ENCODE measurements at regions not wholly inside any gene's neighbourhood (a gene's known extent, or its start where the extent isn't known, plus 50 kb on each side); places are given as distances from the start of the nearest gene placed in this dataset.
"Not testable (repeated sequence)": the region's sequence is repeated elsewhere in the genome, so short reads cannot be mapped to it uniquely, and the experiment has no call there.

DNA sequence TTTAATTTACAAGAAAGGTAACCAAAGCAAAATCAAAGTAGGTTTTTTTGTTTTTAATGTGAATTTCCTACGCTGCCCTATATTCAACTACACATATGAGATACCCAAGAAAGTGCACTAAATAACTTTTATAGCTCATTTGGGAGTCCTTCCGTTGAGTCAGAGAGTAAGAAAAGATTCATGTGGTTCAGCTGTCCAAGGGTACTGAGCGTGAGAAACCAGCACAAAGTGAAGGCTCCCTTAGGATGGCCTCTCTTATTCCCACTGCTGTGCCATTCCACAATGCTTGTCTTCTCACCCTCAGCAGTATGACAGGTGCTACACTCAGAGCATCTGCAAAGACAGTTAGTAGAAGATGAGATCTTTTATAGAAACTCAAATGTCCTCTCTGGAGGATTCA, 85.8 kb upstream of the POMZP3 start:
- H3K27ac ChIP-seq (ENCODE audit: low read depth, low read length, poor library complexity, severe bottlenecking); DNase-seq (ENCODE audit: low spot score); H3K4me3 ChIP-seq (ENCODE audit: low read depth, low read length, poor library complexity, severe bottlenecking); H3K4me1 ChIP-seq (ENCODE audit: insufficient read depth, low read length, poor library complexity, severe bottlenecking); intact Hi-C loops (cut with micrococcal nuclease; ENCODE audit: unreplicated experiment); H3K36me3 ChIP-seq (ENCODE audit: insufficient read depth, low read length, poor library complexity, severe bottlenecking); H3K27me3 ChIP-seq (replicated peaks; ENCODE audit: insufficient read depth, low read depth, low read length, poor library complexity); H3K9me3 ChIP-seq (ENCODE audit: low read depth, low read length, poor library complexity, severe bottlenecking); CTCF ChIA-PET; BruUV-seq (replicated peaks); POLR2A ChIA-PET (ENCODE audit: low non-redundant PET): not testable (repeated sequence)

GRCh38 chr7:76711648-76712047, 84.6 kb upstream of the POMZP3 start:
- intact Hi-C loops (cut with micrococcal nuclease; ENCODE audit: unreplicated experiment); CTCF ChIA-PET: not testable (repeated sequence)

GRCh38 chr7:76709703-76710102, 82.6 kb upstream of the POMZP3 start:
- DNase-seq (ENCODE audit: low spot score); POLR2A ChIA-PET (ENCODE audit: low non-redundant PET); BruUV-seq (replicated peaks); H3K27me3 ChIP-seq (replicated peaks; ENCODE audit: insufficient read depth, low read depth, low read length, poor library complexity); intact Hi-C loops (cut with micrococcal nuclease; ENCODE audit: unreplicated experiment); H3K27ac ChIP-seq (ENCODE audit: low read depth, low read length, poor library complexity, severe bottlenecking); H3K4me1 ChIP-seq (ENCODE audit: insufficient read depth, low read length, poor library complexity, severe bottlenecking); H3K4me3 ChIP-seq (ENCODE audit: low read depth, low read length, poor library complexity, severe bottlenecking); CTCF ChIA-PET; H3K9me3 ChIP-seq (ENCODE audit: low read depth, low read length, poor library complexity, severe bottlenecking); H3K36me3 ChIP-seq (ENCODE audit: insufficient read depth, low read length, poor library complexity, severe bottlenecking): not testable (repeated sequence)

More at GRCh38 chr7:76711648-76712047, 84.6 kb upstream of the POMZP3 start:
- H3K36me3 ChIP-seq (ENCODE audit: insufficient read depth, low read length, poor library complexity, severe bottlenecking); H3K27me3 ChIP-seq (replicated peaks; ENCODE audit: insufficient read depth, low read depth, low read length, poor library complexity); BruUV-seq (replicated peaks); DNase-seq (ENCODE audit: low spot score); H3K4me3 ChIP-seq (ENCODE audit: low read depth, low read length, poor library complexity, severe bottlenecking); H3K27ac ChIP-seq (ENCODE audit: low read depth, low read length, poor library complexity, severe bottlenecking); H3K4me1 ChIP-seq (ENCODE audit: insufficient read depth, low read length, poor library complexity, severe bottlenecking); H3K9me3 ChIP-seq (ENCODE audit: low read depth, low read length, poor library complexity, severe bottlenecking); POLR2A ChIA-PET (ENCODE audit: low non-redundant PET): not testable (repeated sequence)

DNA sequence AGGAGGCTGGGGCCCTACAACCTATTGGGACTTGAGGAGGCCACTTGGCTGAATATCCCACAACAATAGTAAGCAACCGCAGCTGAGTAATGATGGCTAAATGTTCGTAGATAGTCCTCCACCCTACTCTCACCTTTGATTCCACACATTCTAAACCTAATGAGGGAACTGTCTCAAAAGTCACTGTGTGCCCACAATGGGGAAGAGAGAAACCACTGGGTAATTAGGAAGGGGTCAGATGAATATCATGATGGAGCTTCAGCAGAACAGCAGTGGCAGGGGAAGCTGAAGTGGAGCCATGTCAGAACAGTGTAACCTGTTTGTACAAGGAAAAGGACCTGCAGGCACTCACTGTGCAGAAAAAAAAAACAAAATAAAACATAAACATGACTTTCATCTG, 81.4 kb upstream of the POMZP3 start:
- POLR2A ChIA-PET (ENCODE audit: low non-redundant PET); H3K9me3 ChIP-seq (ENCODE audit: low read depth, low read length, poor library complexity, severe bottlenecking); intact Hi-C loops (cut with micrococcal nuclease; ENCODE audit: unreplicated experiment); DNase-seq (ENCODE audit: low spot score); H3K36me3 ChIP-seq (ENCODE audit: insufficient read depth, low read length, poor library complexity, severe bottlenecking); CTCF ChIA-PET; H3K27me3 ChIP-seq (replicated peaks; ENCODE audit: insufficient read depth, low read depth, low read length, poor library complexity); H3K27ac ChIP-seq (ENCODE audit: low read depth, low read length, poor library complexity, severe bottlenecking); H3K4me1 ChIP-seq (ENCODE audit: insufficient read depth, low read length, poor library complexity, severe bottlenecking); BruUV-seq (replicated peaks); H3K4me3 ChIP-seq (ENCODE audit: low read depth, low read length, poor library complexity, severe bottlenecking): not testable (repeated sequence)

- CTCF ChIA-PET; intact Hi-C loops (cut with micrococcal nuclease; ENCODE audit: unreplicated experiment); H3K27ac ChIP-seq (ENCODE audit: low read depth, low read length, poor library complexity, severe bottlenecking); BruUV-seq (replicated peaks); H3K27me3 ChIP-seq (replicated peaks; ENCODE audit: insufficient read depth, low read depth, low read length, poor library complexity); H3K4me1 ChIP-seq (ENCODE audit: insufficient read depth, low read length, poor library complexity, severe bottlenecking); H3K9me3 ChIP-seq (ENCODE audit: low read depth, low read length, poor library complexity, severe bottlenecking); POLR2A ChIA-PET (ENCODE audit: low non-redundant PET); H3K4me3 ChIP-seq (ENCODE audit: low read depth, low read length, poor library complexity, severe bottlenecking); H3K36me3 ChIP-seq (ENCODE audit: insufficient read depth, low read length, poor library complexity, severe bottlenecking); DNase-seq (ENCODE audit: low spot score): not testable (repeated sequence)
These were observed 76.7 kb upstream of the POMZP3 start for GRCh38 chr7:76703815-76704214.

DNA sequence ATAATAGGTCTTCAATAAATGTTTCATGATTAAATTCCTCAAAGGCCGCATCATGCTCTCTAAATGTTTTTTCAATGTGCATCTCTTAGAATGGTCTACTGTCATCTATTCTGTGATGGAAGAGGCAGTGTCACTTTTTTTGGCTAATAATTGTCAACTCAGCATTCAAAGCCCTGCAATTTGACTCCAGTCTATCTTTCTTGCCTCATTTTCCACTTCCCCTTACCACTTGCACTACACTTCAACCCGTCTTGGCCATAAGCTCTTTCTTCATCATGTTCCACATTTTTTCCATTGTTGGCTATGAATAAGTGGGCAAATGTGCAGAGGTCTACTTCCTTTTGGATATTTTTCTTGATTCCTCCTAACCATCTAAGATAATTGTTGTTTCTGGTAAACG, 59.2 kb upstream of the POMZP3 start:
- H3K4me3 ChIP-seq (ENCODE audit: low read depth, low read length, poor library complexity, severe bottlenecking); H3K36me3 ChIP-seq (ENCODE audit: insufficient read depth, low read length, poor library complexity, severe bottlenecking); H3K9me3 ChIP-seq (ENCODE audit: low read depth, low read length, poor library complexity, severe bottlenecking); H3K27ac ChIP-seq (ENCODE audit: low read depth, low read length, poor library complexity, severe bottlenecking); H3K27me3 ChIP-seq (replicated peaks; ENCODE audit: insufficient read depth, low read depth, low read length, poor library complexity); intact Hi-C loops (cut with micrococcal nuclease; ENCODE audit: unreplicated experiment); H3K4me1 ChIP-seq (ENCODE audit: insufficient read depth, low read length, poor library complexity, severe bottlenecking); DNase-seq (ENCODE audit: low spot score); POLR2A ChIA-PET (ENCODE audit: low non-redundant PET); CTCF ChIA-PET; BruUV-seq (replicated peaks): not testable (repeated sequence)

GRCh38 chr7:76684737-76685136, 57.7 kb upstream of the POMZP3 start:
- H3K27ac ChIP-seq (ENCODE audit: low read depth, low read length, poor library complexity, severe bottlenecking); intact Hi-C loops (cut with micrococcal nuclease; ENCODE audit: unreplicated experiment); H3K36me3 ChIP-seq (ENCODE audit: insufficient read depth, low read length, poor library complexity, severe bottlenecking); CTCF ChIA-PET; BruUV-seq (replicated peaks); H3K4me3 ChIP-seq (ENCODE audit: low read depth, low read length, poor library complexity, severe bottlenecking); H3K9me3 ChIP-seq (ENCODE audit: low read depth, low read length, poor library complexity, severe bottlenecking); POLR2A ChIA-PET (ENCODE audit: low non-redundant PET); H3K4me1 ChIP-seq (ENCODE audit: insufficient read depth, low read length, poor library complexity, severe bottlenecking); DNase-seq (ENCODE audit: low spot score); H3K27me3 ChIP-seq (replicated peaks; ENCODE audit: insufficient read depth, low read depth, low read length, poor library complexity): not testable (repeated sequence)

DNA sequence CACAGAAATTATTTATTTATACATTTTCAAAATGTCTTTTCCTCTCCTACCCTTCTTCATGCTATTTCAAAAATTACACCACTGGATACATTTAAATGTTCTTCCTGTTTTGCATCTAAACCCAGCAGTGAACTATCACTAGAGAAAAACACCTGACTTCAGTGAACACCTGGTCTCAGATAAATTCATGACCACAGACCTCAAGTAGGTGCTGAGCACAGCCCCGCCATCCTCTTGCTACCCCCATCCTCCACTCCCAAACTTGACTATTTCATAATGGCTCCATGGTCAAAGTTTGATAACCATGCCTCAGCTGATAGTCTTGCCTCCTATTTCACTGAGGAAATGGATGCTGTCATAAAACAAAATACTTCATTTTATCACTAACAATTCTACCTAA, 56.6 kb upstream of the POMZP3 start:
- H3K36me3 ChIP-seq (ENCODE audit: insufficient read depth, low read length, poor library complexity, severe bottlenecking); H3K4me1 ChIP-seq (ENCODE audit: insufficient read depth, low read length, poor library complexity, severe bottlenecking); H3K27ac ChIP-seq (ENCODE audit: low read depth, low read length, poor library complexity, severe bottlenecking); CTCF ChIA-PET; intact Hi-C loops (cut with micrococcal nuclease; ENCODE audit: unreplicated experiment); DNase-seq (ENCODE audit: low spot score); H3K9me3 ChIP-seq (ENCODE audit: low read depth, low read length, poor library complexity, severe bottlenecking); H3K4me3 ChIP-seq (ENCODE audit: low read depth, low read length, poor library complexity, severe bottlenecking); BruUV-seq (replicated peaks); POLR2A ChIA-PET (ENCODE audit: low non-redundant PET); H3K27me3 ChIP-seq (replicated peaks; ENCODE audit: insufficient read depth, low read depth, low read length, poor library complexity): not testable (repeated sequence)
